Neural progenitor cell (in vitro differentiated cells): ENCODE measurements at regions not wholly inside any gene's neighbourhood (a gene's known extent, or its start where the extent isn't known, plus 50 kb on each side); places are given as distances from the start of the nearest gene placed in this dataset.
"Not testable (repeated sequence)": the region's sequence is repeated elsewhere in the genome, so short reads cannot be mapped to it uniquely, and the experiment has no call there.

Experiments
- DNase-seq: peaks from one replicate; pipeline ENCODE4 v3.0.0-alpha.2; 2016; ENCODE audit warnings: low spot score
- H2AFZ ChIP-seq: fragments of 200-600 bp; sonication (generic); replicated peaks from 2 replicates; pipeline ENCODE4 v1.6.1; 2016; ENCODE audit warnings: antibody characterized with exemption
- H3F3A ChIP-seq: fragments of 200-600 bp; sonication (generic); 2 replicates; pipeline ENCODE4 v1.6.1; 2016; ENCODE audit warnings: antibody characterized with exemption, low read depth
- H3K27ac ChIP-seq: fragments of 200-600 bp; sonication (generic); 2 replicates; pipeline ENCODE4 v1.5.1; 2016; ENCODE audit warnings: mild to moderate bottlenecking
- H3K27me3 ChIP-seq: fragments of 200-600 bp; sonication (generic); 2 replicates; pipeline ENCODE4 v1.6.1; 2016; ENCODE audit warnings: mild to moderate bottlenecking, moderate library complexity
- H3K36me3 ChIP-seq: fragments of 200-600 bp; sonication (generic); 2 replicates; pipeline ENCODE4 v1.5.1; 2016
- H3K4me1 ChIP-seq: fragments of 200-600 bp; sonication (generic); 2 replicates; pipeline ENCODE4 v1.6.1; 2016; ENCODE audit warnings: mixed run types
- H3K4me2 ChIP-seq: fragments of 200-600 bp; sonication (generic); 2 replicates; pipeline ENCODE4 v1.6.1; 2016
- H3K4me3 ChIP-seq: fragments of 200-600 bp; sonication (generic); 2 replicates; pipeline ENCODE4 v1.5.1; 2016
- H3K79me2 ChIP-seq: fragments of 200-600 bp; sonication (generic); 2 replicates; pipeline ENCODE4 v1.6.1; 2016; ENCODE audit warnings: low read depth
- H3K9ac ChIP-seq: fragments of 200-600 bp; sonication (generic); 2 replicates; pipeline ENCODE4 v1.6.1; 2016
- H3K9me3 ChIP-seq: fragments of 200-600 bp; sonication (generic); 2 replicates; pipeline ENCODE4 v1.5.1; 2016; ENCODE audit warnings: low read depth
- H4K20me1 ChIP-seq: fragments of 200-600 bp; sonication (generic); 2 replicates; pipeline ENCODE4 v1.6.1; 2016; ENCODE audit warnings: low read depth
- H3K27ac Mint-ChIP-seq: 3 replicates; pipeline ENCODE4 v1.8.0; 2021; ENCODE audit warnings: mixed read lengths
- H3K27me3 Mint-ChIP-seq: 2 replicates; pipeline ENCODE4 v1.8.0; 2022; ENCODE audit warnings: low read depth, mild to moderate bottlenecking, inconsistent platforms, moderate library complexity, mixed read lengths; ENCODE audit not compliant: insufficient read depth
- H3K36me3 Mint-ChIP-seq: 3 replicates; pipeline ENCODE4 v1.8.0; 2021; ENCODE audit warnings: mixed read lengths
- H3K4me1 Mint-ChIP-seq: 3 replicates; pipeline ENCODE4 v1.8.0; 2021; ENCODE audit warnings: mixed read lengths
- H3K4me3 Mint-ChIP-seq: 3 replicates; pipeline ENCODE4 v1.8.0; 2021; ENCODE audit warnings: mild to moderate bottlenecking, moderate library complexity, mixed read lengths
- H3K9me3 Mint-ChIP-seq: 3 replicates; pipeline ENCODE4 v1.8.0; 2020; ENCODE audit warnings: mixed read lengths
- CTCF ChIP-seq: fragments of 200-600 bp; sonication (generic); IDR thresholded peaks from 2 replicates; pipeline ENCODE4 v1.5.1; 2017; ENCODE audit warnings: antibody characterized with exemption, mild to moderate bottlenecking
- EZH2 ChIP-seq: fragments of 200-600 bp; sonication (generic); IDR thresholded peaks from 2 replicates; pipeline ENCODE4 v1.6.1; 2017; ENCODE audit warnings: antibody characterized with exemption, mild to moderate bottlenecking, moderate library complexity
- EZH2phosphoT487 ChIP-seq: fragments of 200-600 bp; sonication (generic); IDR thresholded peaks from 2 replicates; pipeline ENCODE4 v1.6.1; 2017; ENCODE audit warnings: antibody characterized with exemption

DNA sequence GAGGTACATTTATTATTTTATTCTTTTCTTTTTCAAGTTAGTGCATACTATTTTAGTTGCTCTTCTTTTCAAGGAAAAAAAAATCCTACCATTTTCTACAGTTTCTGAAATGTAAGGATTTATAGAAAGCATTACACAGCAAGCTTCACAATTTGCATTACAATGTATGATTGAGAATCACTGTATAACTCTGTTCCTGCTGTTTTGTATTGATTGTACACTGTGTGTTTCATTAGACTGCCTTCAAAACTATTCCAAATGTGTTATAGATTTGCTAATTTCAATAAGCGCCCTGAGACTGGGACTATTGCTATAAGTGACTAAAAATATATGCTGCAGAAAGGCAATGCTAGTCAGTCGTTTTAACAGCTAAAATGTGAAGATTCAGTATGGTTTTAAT lies 479.7 kb upstream of the EYS start:
- Histone ChIP-seq H3K27me3 (no peaks in the 10 kb centered on the region), H4K20me1 (no peaks in the 10 kb centered on the region), H3F3A (no peaks in the 10 kb centered on the region), H3K9me3 (peaks cover 13% of the 10 kb centered on the region), H3K9ac (no peak overlapping the region), H3K79me2 (no peaks in the 10 kb centered on the region), H3K4me1 (peaks cover 7% of the 10 kb centered on the region), H3K4me3 (no peak overlapping the region), H2AFZ (no peak overlapping the region), H3K36me3 (no peaks in the 10 kb centered on the region), H3K27ac (no peak overlapping the region), H3K4me2 (no peak overlapping the region)
- TF ChIP-seq CTCF (no peak), EZH2phosphoT487 (no peak)
- Mint-ChIP-seq H3K4me3 (no peak overlapping the region), H3K9me3 (peaks cover 9% of the 10 kb centered on the region), H3K27ac (no peak overlapping the region), H3K27me3 (peaks cover 3% of the 10 kb centered on the region), H3K4me1 (peaks cover 7% of the 10 kb centered on the region), H3K36me3 (peaks cover 2% of the 10 kb centered on the region)
- no peak for DNase-seq

DNA sequence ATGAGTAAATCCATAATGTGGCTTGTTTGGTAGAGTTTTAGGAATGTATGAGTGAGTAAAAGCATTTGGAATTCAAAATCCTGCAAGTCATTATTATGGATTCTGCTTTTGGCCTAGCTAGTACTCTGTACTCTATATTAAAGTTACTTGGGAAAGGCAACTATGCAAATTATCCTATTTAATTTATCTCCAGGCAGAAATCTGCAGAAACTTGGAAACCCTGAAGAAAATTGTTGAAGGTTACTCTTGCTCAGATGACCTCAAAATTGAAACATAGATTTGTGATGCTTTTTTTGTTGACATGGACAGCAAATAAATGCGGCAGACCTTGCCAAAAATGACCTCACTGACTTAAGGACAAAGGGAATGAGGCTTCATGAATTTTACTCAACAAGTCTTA lies 477.1 kb upstream of the EYS start:
- H3K4me3 Mint-ChIP-seq, result no peak overlapping the region
- Histone ChIP-seq H3K79me2 (no peaks in the 10 kb centered on the region), H3K27me3 (no peaks in the 10 kb centered on the region), H2AFZ (no peak overlapping the region), H4K20me1 (no peaks in the 10 kb centered on the region), H3K4me1 (no peaks in the 10 kb centered on the region), H3F3A (no peaks in the 10 kb centered on the region), H3K9ac (no peak overlapping the region), H3K36me3 (no peaks in the 10 kb centered on the region), H3K4me3 (no peak overlapping the region), H3K9me3 (peaks cover 13% of the 10 kb centered on the region), H3K27ac (no peak overlapping the region), H3K4me2 (no peak overlapping the region)
- no peaks in the 10 kb centered on the region for H3K27me3 Mint-ChIP-seq
- no peak for TF ChIP-seq CTCF
- TF ChIP-seq EZH2, result no peak
- no peak for TF ChIP-seq EZH2phosphoT487
- H3K9me3 Mint-ChIP-seq, result peaks cover 8% of the 10 kb centered on the region
- H3K4me1 Mint-ChIP-seq, result no peaks in the 10 kb centered on the region
- H3K27ac Mint-ChIP-seq, result no peak overlapping the region
- no peak for DNase-seq
- peaks cover 2% of the 10 kb centered on the region for H3K36me3 Mint-ChIP-seq

DNA sequence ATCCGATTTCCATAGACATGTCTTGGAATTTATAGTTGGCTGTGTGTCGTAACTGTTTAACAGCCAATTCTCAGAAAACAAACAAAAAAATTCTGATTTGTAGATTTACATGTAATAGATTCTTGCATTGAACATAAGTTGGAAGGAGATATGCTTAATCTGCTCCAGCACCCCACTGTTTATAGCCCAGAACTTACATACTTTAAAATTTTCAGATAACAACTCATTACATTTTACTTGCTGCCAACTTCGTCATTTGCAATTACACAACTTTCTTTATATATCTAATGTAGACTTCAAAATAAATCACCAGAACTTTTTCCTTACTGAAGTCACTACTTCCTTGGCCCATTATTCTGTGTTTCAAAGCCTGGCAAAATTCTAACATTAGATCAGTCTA lies 472.3 kb upstream of the EYS start:
- H3K27me3 ChIP-seq, result no peaks in the 10 kb centered on the region
- Mint-ChIP-seq H3K4me1 (no peaks in the 10 kb centered on the region), H3K4me3 (no peak overlapping the region), H3K9me3 (no peaks in the 10 kb centered on the region), H3K36me3 (no peaks in the 10 kb centered on the region), H3K27ac (no peak overlapping the region), H3K27me3 (no peaks in the 10 kb centered on the region)
- no peak overlapping the region for H3K9ac ChIP-seq
- no peaks in the 10 kb centered on the region for H4K20me1 ChIP-seq
- no peak for DNase-seq
- H3K27ac ChIP-seq, result no peak overlapping the region
- H3K4me3 ChIP-seq, result no peak overlapping the region
- H3F3A ChIP-seq, result no peaks in the 10 kb centered on the region
- H3K79me2 ChIP-seq, result no peaks in the 10 kb centered on the region
- TF ChIP-seq CTCF, result no peak
- no peak for TF ChIP-seq EZH2phosphoT487
- TF ChIP-seq EZH2, result no peak
- no peaks in the 10 kb centered on the region for H3K9me3 ChIP-seq
- H3K4me1 ChIP-seq, result no peaks in the 10 kb centered on the region
- H3K4me2 ChIP-seq, result no peak overlapping the region
- no peaks in the 10 kb centered on the region for H3K36me3 ChIP-seq
- H2AFZ ChIP-seq, result no peak overlapping the region

DNA sequence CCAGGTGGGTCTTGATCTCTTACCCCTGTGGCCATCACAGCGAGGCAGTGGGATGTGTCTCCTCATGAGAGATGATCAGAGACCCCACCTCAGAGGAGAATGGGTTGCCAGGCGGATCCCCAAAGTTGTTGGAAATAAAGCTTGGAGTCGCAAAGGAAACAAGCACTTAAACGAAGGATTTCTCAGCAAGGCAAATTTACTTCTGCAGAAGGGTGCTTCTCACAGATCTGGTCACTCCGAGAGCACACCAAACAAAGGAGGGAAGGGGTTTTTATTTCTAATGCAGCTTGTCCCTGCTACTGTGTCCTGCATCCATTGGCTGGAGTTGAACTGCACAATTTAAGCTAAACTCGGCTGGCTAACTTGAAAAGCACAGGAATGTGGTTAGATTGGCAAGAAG lies 466.6 kb upstream of the EYS start:
- no peak overlapping the region for H3K27ac Mint-ChIP-seq
- H3K27me3 Mint-ChIP-seq, result peaks cover 8% of the 10 kb centered on the region
- Histone ChIP-seq H3K9ac (no peak overlapping the region), H3F3A (no peaks in the 10 kb centered on the region), H3K27me3 (no peaks in the 10 kb centered on the region), H4K20me1 (no peaks in the 10 kb centered on the region), H3K9me3 (no peaks in the 10 kb centered on the region), H3K4me1 (no peaks in the 10 kb centered on the region), H3K4me3 (no peak overlapping the region), H3K79me2 (no peaks in the 10 kb centered on the region), H2AFZ (no peak overlapping the region), H3K4me2 (no peak overlapping the region), H3K36me3 (no peaks in the 10 kb centered on the region), H3K27ac (no peak overlapping the region)
- TF ChIP-seq EZH2 (no peak), EZH2phosphoT487 (no peak), CTCF (no peak)
- peaks cover 29% of the 10 kb centered on the region for H3K9me3 Mint-ChIP-seq
- no peaks in the 10 kb centered on the region for H3K36me3 Mint-ChIP-seq
- H3K4me3 Mint-ChIP-seq, result no peak overlapping the region
- no peaks in the 10 kb centered on the region for H3K4me1 Mint-ChIP-seq
- DNase-seq, result no peak

DNA sequence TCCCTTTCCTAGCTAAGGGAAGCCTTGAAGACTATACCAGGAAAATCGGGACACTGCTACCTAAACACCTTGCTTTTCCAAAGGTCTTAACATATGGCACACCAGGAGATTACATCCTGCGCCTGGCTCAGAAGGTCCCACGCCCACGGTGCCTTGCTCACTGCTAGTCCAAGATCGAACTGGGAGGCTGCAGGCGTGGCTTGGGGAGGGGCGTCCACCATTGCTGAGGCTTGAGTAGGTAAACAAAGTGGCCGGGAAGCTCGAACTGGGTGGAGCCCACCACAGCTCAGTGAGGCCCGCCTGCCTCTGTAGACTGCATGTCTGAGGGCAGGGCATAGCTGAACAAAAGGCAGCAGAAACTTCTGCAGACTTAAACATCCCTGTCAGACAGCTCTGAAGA lies 459.7 kb upstream of the EYS start:
- H2AFZ ChIP-seq, H3F3A ChIP-seq, H3K27ac Mint-ChIP-seq, H3K79me2 ChIP-seq, H3K36me3 ChIP-seq, H3K9me3 ChIP-seq, H3K4me3 Mint-ChIP-seq, H3K36me3 Mint-ChIP-seq, H3K9ac ChIP-seq, H3K27ac ChIP-seq, H3K27me3 ChIP-seq, H4K20me1 ChIP-seq, H3K27me3 Mint-ChIP-seq, H3K4me2 ChIP-seq, H3K4me3 ChIP-seq, DNase-seq, H3K4me1 ChIP-seq, H3K4me1 Mint-ChIP-seq: not testable (repeated sequence)
- H3K9me3 Mint-ChIP-seq, result peaks cover 36% of the 10 kb centered on the region
